Germinal center (tissue), 1 donor: ENCODE measurements at regions not wholly inside any gene's neighbourhood (a gene's known extent, or its start where the extent isn't known, plus 50 kb on each side); places are given as distances from the start of the nearest gene placed in this dataset.
"Not testable (repeated sequence)": the region's sequence is repeated elsewhere in the genome, so short reads cannot be mapped to it uniquely, and the experiment has no call there.

Experiments
- DNase-seq: peaks from one replicate; pipeline ENCODE4 v3.0.0; 2012; ENCODE audit warnings: mixed read lengths, low spot score

DNA sequence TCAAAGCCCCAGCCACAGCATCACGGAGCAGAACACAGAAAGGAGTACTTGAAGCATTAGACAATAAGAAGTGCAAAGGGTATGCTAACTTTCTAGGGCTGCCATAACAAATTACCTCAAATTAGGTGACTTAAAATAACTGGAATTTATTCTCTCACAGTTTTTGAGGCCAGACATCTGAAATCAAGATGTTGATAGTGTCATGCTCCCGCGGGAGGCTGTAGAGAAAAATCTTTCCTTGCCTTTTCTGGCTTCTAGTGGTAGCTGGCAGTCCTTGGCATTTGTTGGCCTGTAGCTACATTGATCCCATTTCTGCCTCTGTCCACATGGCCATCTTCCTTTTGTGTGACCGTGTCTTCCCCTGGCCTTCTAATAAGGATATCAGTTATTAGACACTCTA, 51.9 kb upstream of the SPDL1 start:
- no peak for DNase-seq

DNA sequence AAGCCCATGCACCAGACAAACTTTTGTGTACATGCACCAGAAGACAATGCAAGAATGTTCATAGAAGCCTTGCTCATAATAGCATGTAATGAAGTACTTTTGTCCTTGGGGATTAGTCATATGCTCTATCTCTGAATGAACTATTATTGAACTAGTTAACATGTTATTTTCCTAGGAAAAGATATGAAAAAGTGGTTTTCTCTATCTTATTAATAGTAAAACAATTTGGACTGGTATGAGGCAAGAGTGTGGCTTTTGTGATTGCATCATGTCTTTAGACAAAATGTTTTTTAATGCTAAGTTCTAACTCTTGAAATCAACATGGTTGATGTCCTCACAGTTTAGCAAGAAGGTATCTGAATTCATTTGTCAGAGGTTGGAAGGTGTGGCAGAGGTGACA, 55.7 kb upstream of the SPDL1 start:
- no peak for DNase-seq

DNA sequence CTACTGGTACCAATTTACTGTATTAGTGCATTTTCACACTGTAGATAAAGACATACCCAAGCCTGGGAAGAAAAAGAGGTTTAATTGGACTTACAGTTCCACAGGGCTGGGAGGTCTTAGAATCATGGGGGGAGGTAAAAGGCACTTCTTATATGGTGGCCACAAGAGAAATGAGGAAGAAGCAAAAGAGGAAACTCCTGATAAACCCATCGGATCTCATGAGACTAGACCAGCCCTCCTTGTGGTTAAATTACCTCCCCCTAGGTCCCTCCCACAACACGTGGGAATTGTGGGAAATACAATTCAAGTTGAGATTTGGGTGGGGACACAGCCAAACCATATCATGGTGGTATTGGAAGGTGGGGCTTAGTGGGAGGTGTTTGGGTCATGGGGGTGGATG, 56.5 kb upstream of the SPDL1 start:
- DNase-seq = no peak

DNA sequence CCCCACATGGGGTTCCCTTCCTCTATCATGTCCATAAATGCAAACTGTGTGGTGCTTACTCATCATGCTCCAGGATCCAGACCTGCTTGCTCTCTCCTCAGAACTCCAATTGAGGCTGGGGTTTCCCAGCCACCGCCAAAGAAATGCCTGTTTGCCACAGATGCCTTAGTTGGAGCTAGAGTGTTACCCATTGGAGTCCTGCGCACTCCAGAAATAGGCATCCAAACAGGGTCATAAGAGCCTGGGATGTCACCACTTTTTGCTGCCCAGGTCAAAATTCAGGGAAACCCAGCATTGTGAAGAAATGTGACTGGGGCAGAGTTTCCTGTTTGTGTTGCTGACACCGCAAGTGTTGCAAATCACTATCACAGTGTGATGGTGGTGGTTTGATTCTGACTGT, 60.7 kb upstream of the SPDL1 start:
- no peak for DNase-seq

DNA sequence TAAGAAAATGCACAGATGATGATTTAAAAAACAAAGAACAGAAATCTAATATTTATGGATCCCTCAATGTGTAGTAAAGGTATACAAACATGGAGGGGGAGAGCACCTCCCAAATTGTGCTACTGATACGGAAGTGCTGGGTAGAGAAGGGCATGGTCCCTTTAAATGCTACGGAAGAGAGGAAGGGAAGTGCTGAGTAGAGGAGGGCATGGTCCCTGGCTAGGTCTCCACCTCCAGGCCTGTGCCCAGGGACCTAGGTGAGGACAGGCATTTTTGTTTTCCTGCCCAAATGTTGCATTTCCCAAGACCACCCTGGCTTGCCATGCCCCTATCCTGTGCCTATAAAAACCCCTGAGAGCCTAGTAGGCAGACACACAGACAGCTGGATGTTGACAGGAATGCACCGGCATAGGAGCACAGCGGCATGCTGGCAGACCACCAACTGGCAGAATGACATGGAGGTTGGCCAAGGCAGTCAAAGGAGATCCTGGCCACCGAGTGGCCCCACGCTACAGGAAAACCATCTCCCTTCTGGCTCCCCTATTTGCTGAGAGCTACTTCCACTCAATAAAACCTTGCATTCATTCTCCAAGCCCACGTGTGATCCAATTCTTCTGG, 62.1 kb upstream of the SPDL1 start:
- DNase-seq = no peak

DNA sequence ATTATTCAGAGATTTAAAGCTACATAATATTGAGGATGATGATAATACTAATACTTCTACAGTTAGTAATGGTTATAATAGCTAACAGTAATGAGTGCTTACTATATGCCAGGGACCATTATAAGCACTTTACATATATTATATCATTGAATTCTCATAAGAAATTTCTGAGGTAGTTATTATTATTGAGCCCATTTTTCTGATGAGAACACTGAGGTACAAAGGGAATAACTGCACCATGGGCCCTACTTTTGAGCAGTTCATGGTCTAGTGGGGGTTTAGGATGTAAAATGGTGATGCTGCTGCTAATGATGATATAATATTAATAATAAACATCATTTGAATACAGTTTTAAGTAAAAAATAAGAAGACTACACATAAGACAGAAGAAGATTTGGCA, 64.2 kb upstream of the SPDL1 start:
- DNase-seq = no peak

DNA sequence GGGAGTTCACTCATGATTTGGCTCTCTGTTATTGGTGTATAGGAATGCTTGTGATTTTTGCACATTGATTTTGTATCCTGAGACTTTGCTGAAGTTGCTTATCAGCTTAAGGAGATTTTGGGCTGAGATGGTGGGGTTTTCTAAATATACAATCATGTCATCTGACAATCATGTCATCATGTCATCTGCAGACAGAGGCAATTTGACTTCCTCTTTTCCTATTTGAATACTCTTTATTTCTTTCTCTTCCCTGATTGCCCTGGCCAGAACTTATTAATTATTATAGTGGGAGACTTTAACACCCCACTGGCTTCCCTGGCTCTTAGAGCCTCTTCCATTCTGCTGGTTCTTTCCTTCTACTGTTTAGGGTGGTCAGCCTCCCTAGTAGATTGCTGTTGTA, 64.8 kb upstream of the SPDL1 start:
- DNase-seq = not testable (repeated sequence)

DNA sequence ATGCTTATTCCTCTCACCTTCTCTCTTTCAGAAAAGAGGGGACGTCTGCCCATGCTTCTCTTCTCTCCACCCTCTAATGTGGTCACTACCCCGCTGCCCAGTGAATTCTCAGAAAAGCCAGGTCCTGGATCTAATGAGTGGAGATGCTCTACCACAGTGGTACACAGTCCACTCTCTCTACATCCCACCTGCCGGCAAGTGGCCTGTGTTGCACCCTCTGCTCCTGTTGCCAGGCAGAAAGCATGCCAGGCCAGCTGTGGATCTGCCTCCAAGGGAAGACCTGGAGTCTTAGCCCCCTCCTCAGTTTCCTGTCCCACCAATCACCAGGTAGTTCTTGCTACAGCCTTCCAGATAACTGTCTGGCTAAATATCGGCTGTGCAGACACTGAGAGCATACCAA, 71.2 kb upstream of the SPDL1 start:
- DNase-seq = no peak

DNA sequence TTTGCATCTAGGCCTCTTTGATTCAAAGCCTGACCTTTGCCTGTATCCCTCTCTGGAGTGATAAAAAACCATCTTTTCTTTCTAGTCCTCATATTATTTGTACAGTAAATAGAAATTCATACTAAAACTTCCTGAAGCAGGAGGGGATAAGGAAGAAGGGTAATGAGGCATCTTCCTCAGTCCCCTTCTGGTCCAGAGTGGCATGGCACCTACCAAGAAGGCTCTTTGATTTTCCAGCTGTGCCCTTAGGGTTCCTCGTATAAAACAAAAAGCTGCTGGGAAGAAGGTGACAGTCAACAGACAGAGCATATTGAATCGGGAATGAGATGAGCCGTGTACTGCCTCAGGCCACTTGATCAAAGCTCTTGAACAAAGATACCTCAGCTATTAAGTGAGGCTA, 71.9 kb upstream of the SPDL1 start:
- no peak for DNase-seq

DNA sequence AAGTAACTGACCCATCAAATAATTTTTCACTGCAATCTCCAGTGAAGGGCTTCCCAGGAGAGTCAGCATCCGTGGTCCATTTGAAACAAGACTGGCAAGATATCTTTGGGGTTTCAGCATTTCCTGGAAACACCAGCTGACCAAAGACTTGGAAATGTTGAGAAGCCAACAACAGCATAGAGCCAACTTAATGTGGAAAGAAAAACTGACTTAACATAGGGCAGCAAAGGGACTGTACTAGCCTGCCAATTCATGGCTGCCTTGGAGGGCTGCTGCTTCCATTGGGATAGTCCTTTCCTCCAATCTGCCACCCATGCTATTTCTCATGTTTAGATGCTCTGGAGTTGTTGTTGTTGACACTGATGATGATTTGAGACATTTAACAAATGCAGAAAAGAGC, 76.5 kb upstream of the SPDL1 start:
- no peak for DNase-seq

DNA sequence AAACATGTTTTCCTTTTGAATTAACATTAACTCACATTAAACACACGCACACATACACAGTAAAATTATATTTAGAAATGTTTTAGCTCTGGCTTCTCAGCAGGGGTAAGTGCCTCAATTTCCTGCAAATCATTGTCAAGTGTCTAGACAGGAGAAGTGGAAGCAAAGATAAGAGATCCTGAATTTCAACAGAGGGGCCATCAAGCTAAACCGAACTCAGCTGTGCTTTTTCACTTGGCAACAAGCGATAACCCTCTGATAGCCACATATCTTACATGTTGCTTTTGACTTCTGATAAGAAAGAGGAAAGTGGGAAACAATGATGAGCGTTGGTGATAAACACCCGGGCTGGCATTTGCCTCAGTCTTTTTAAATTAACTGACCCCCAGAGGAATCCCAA, 79.7 kb upstream of the SPDL1 start:
- no peak for DNase-seq

DNA sequence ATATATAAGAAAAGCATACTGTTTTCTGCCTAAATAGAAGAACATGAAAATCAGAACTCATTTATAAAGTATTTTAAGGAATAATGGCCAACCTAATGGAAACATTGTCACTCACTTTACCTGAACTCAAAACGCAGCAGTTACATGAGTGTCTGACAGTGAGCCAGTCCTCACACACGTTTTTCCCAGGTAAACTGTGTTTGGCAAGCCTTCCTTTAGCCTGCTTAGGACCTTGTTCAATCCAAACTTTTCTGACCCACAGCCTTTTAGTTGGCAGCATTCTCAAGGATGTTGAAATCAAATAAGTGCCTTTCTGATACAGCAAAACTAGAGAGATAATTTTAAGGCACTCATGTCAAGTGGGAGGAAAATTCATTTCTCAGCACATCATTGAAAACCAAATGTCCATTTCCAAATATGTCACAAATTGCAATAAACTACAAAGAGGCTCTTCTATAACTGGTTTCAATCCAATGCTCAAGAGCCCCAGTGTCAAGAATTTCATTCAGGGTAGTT, 83.5 kb upstream of the SPDL1 start:
- DNase-seq = no peak

DNA sequence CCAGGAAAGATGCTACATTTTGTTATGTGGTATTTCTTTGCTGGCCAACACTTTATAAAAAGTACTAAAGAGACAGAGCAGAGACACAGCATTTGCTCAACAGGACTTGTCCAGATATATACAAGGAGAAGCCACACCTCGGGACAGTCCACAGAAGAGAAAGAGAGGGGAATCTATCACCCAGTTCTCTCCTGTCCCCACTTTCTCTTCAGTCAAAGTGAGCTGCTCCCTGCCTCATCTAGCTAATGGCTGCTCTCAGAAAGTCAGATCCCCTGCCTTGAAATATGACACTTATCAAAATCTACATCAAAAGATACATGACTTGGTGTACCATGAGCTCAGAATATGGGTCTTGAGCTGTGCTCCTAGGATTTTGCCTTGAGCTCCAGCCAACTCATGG, 86.7 kb upstream of the SPDL1 start:
- no peak for DNase-seq

DNA sequence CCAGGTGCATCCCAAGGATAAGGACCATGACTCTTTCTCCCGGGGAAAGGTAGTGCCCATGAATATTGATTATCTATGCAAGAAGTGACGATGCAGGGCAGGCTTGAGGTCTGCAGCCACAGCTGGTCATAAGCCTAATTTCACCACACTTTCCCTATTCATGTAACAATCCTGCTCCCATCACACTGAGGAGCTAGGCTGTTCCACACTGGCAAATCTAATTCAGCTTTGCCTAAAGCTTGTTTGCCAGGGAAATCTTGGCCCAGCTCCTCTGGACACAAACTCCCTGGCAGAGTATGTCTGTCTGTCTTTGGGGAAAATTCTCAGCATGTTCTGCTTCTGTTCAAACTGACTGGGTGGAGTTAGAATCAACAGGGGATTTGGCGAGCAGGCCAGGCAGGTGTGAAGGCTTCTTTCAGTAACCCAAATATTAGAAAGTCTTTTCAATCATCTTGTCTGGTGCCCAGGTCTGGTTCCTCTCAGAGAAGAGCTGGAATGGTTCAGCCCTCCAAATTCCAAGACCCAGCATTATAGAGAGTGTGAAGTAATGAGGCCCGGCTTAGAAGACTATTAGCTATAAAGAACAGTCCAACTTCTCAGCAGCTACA, 88.5 kb upstream of the SPDL1 start:
- DNase-seq = no peak

DNA sequence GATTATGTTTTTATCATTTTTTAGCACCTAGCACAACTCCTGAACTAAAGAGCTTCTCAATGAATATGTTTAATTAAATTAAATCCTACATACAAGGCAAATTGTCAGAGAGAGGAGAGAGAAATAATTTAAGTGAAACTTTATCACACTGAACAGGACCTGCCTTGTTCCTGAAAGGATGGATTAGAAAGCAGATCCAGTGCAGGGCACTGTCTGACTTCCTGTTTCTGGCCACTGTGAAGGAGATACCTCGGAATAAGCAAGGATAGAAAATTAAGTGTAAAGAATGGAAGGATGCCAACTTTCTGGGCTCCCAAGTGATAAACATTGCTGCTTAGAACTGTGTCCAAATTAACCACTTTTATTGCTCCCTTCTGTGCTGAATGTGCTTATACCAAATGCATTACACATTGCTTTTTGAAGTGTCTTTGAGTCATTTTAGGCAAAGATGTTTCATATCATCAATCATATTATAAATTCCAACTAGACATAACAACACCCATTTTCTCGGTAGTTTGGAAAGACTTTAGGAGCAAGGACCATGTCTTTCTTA, 89.1 kb upstream of the SPDL1 start:
- DNase-seq = no peak

DNA sequence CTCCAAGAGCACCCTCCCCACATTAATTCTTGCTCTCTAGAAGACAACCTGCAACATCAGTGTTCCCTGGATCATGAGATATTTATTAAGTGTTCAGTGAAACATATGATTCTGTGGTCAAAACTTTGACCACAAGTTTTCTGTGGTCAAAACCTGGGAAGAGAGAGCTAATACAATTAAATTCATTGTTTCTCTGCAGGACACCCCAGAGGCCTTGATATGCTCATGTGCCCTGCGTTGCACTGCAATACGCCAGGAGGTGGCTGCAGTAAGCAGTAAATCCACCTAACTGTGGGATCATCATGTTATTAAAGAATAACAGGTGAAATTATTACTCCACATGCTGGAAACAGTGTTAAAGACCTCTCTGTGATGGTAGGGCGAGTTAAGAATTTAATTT, 109.3 kb upstream of the SPDL1 start:
- no peak for DNase-seq

DNA sequence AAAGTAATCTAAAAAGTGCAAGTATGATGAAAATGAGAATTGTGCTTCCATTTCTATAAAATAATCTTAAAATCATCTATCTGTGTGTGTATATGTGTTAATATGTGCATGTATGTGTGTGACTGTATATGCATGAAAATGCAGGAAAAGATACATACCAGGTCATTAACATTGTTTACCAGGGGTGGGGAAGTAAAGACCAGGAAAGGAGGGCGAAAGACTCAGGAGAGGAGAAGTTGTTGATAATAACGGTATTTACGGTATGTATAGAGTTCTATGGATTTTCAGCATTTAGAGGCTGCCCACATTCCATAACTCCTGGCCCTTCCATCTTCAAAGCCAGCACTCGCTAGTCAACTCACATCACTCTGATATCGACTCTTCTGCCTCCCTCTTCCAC, 111.0 kb upstream of the SPDL1 start:
- DNase-seq = no peak

DNA sequence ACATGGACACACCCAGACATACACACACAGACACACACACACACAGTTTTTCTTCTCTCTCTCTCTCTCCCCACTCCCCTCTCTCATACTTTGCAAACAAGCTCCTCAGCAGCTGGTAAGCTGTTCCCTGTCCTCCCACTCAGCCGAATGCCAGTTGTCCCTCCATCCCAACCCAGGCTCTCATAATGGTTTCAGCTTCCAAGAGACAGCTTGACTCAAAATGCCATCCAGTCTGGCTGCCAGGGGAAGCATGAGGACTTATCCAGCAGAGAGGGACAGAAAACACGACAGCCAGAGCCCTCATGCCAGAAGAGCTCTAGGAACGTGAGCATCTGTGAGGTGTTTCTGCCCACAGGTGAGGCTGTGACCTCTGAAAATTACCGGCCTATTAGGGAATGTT, 112.6 kb upstream of the SPDL1 start:
- no peak for DNase-seq

DNA sequence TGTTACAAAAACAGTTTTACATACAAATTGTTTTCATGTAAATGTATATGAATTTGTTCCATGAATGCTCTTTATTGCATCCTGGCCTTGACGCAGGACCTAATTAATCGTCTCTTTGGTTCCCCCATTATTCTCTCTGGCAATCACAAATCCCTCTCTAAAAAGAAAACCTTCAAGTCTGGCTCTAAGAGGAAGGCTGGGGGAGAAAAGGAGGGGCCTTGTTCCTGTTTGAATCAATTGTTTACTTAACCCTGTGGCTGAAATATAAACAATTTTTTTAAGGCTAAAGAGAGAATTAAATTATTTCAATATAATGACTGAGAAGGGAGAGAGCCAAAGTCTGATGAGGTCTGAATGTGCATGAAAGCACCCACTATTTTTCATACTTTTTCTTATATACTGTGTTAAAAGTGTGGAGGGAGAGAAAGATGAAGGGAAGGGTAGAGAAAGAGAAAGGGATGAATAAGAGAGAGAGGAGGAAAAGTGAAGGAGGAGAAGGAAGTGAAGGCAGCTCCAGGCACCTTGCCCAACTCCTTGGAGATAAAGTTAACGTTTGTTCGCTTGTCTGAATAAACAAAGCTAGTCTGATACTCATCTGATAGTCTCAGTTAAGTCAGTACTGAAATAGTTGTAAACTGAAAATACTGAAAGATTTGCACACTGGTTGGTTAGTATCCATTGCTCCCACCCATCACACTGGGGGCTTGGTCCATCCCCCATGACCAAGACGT, 116.4 kb upstream of the SPDL1 start:
- no peak for DNase-seq

DNA sequence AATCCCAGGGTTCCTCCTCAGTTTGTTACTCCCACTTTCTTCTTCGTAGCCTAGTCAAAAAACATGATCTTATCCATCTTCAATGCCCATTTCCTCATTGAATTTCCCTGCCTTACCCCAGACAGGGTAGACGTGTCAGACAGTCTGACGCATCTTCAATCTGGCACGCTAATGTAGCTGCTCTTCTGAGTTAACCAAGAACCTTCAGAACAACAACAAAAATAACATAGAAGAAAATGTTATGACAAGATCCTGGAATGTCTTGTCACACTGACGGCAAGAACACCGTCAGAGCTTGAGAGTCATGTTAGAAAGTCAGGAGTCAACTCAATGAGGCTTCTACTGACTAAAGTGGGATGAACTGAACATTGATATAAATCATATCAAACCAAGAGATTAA, 122.7 kb upstream of the SPDL1 start:
- no peak for DNase-seq

DNA sequence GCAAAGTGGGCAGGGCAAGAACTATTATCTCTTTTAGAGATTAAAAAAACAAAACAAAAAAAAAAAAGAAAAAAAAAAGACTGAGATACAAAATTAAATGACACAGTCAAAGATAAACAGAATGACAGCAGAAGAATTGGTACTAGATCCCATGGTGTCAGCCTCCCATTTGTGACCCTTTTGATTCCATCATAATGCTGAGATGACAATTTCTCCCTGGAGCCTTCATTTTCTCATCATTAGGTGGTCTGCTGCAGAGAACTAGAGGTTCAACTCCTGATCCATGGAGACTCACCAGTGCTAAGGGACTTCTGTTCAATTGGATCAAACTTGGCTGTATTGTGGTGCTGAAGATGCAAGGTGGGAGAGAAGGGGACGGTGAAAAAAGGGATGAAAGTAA, 123.5 kb upstream of the SPDL1 start:
- no peak for DNase-seq

DNA sequence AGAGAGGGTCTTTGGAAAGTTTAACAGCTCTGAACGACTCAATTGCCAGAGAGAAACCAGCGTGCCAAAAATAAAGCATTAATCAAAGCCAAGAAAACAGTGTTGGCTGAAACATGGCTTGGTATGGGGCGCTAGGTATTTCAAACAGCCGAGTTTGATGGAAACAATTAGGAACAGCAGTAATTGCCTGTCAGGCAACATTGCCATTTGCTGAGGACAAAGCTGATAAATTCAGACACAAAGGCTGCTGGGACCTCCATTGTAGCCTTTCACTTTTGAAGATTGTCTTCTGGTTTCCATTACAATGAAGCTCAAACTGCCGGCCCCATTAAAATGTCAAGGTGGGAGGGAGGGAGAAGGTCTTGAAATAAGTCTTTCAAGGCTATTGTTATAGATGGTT, 125.4 kb upstream of the SPDL1 start:
- DNase-seq = no peak

DNA sequence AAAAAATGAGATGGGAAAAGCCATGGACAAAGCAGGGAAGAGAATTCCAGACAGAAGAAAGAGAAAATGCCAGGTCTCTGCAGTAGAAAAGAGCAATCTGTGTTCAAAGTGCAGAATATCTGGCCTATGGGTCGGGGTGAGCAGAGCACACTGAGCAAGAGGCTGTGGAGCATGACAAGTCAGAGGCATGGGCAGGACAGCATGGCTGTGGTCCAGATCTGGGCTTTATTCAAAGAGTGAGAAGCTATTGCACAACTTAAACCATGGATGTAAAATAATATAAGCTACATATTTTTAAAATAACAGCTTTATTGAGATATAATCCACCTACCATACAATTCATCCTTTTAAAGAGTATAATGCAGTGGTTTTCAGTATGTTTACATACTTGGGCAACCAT, 133.1 kb upstream of the SPDL1 start:
- DNase-seq = no peak
